ENCODE measurements at regions not wholly inside any gene's neighbourhood (a gene's known extent, or its start where the extent isn't known, plus 50 kb on each side); places are given as distances from the start of the nearest gene placed in this dataset.

- TF ChIP-seq, protein P1, sequence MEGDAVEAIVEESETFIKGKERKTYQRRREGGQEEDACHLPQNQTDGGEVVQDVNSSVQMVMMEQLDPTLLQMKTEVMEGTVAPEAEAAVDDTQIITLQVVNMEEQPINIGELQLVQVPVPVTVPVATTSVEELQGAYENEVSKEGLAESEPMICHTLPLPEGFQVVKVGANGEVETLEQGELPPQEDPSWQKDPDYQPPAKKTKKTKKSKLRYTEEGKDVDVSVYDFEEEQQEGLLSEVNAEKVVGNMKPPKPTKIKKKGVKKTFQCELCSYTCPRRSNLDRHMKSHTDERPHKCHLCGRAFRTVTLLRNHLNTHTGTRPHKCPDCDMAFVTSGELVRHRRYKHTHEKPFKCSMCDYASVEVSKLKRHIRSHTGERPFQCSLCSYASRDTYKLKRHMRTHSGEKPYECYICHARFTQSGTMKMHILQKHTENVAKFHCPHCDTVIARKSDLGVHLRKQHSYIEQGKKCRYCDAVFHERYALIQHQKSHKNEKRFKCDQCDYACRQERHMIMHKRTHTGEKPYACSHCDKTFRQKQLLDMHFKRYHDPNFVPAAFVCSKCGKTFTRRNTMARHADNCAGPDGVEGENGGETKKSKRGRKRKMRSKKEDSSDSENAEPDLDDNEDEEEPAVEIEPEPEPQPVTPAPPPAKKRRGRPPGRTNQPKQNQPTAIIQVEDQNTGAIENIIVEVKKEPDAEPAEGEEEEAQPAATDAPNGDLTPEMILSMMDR (conservative IDR thresholded peaks at IDR 0.05 in 1 of 2, IDR thresholded peaks at IDR 0.05 in 1 of 2; ENCODE audit: extremely low read depth in 1 of 2, insufficient read depth in 1 of 2, low read depth in 1 of 2, low read length in 2 of 2): no peak
- no peak for TF ChIP-seq EZH2 (IDR thresholded peaks at IDR 0.05; ENCODE audit: borderline replicate concordance, low read length)
These were observed 307.2 kb downstream of the MTRR start for GRCh38 chr5:8176101-8176693.
